Activated gamma-delta T cell treated with Interleukin-2 at 50 U/mL for 16 hours (primary cell): ENCODE measurements at regions not wholly inside any gene's neighbourhood (a gene's known extent, or its start where the extent isn't known, plus 50 kb on each side); places are given as distances from the start of the nearest gene placed in this dataset.
"Not testable (repeated sequence)": the region's sequence is repeated elsewhere in the genome, so short reads cannot be mapped to it uniquely, and the experiment has no call there.

Experiments used
- DNase-seq: peaks from one replicate; pipeline ENCODE4 v3.0.0-alpha.2; 2020

DNA sequence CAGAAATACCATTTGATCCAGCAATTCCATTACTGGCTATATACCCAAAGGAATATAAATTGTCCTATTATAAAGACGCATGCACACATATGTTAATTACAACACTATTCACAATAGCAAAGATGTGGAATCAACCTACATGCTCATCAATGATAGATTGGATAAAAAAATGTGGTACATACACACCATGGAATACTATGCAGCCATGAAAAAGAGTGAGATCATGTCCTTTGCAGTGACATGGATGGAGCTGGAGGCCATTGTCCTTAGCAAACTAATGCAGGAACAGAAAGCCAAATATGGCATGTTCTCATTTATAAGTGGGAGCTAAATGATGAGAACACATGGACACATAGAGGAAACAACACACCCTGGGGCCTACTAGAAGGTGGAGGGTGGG is 78.3 kb upstream of the EED start:
- not testable (repeated sequence) for DNase-seq

DNA sequence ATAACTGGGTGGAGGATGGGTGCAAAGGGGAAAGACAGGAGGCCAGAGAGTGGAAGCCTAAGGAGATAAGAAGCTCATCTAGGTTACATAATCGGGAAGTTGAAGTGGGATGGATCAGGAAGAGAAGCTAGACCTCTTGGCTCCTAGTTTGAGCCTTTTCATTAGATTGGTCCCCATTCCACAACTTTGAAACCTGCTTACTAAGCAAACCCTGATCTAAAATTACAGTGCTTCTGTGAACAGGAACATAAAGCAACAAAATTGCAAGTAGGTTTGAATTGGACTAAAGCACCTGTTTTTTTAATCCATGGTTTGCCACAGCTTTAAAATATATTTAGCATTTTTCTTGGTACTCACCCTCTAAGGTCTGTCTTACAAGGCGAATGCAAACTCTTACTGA is 80.4 kb upstream of the EED start:
- no peak for DNase-seq

DNA sequence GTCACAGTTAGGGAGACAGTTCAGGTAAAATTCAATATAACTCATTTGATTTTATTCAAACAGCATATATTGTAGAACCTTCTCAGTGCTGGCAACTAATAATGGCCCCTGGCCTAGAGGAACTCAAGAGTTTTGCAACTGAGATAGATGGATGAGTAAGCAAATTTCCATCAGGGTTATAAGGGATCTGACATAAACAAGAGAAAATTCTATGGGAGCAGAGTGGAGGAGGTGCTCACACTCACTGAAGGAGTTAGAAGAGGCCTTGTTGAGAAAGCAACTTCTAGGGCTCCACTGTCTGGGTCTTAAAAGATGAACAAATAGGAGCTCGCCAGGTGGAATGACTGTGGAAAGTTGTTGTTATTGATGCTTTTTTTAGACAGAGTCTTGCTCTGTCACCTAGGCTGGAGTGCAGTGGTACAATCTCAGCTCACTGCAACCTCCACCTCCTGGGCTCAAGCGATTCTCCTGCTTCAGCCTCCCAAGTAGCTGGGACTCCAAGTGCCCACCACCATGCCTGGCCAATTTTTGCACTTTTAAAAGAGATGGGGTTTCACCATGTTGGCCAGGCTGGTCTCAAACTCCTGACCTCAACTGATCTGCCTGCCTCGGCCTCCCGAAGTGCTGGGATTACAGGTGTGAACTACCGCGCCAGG is 81.2 kb upstream of the EED start:
- not testable (repeated sequence) for DNase-seq

DNA sequence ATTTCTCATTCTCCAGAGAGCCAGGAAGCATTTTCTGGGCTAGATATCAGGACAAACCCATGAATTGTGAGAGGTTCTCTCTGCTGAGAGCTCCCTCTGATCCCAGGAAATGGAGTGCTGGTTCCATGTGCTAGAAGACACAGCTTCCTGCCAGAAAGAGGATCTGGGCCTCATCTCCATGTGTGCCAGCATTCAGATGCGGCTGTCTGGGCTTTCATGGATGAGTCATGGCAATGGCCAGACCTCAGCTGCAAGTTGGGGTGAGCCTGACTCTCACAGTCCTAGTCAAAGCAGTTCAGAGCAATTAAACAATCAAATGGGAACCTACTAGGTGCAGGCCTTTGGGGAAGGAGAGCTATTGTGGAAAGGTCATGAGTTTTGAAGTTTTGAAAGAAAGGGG is 82.3 kb upstream of the EED start:
- no peak for DNase-seq

DNA sequence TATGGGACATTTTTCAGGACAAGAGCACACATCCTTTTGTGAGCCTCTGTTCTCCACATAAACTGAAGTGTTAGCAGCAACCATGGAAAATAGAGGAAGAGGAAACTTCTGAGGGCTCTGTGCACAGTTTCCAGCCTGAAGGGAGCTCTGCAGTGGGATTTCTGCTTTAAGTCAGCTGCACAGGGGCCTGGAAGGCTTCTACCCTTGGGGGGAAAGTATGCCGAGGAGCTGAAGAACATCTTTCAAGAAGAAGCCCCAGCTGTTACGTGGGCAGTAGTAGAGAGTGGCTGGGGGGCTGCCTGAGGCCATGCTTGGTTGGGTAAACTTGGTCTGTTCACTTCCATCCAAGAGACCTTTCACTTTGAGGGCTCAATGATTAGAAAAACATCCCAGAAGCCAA is 82.7 kb upstream of the EED start:
- no peak for DNase-seq

DNA sequence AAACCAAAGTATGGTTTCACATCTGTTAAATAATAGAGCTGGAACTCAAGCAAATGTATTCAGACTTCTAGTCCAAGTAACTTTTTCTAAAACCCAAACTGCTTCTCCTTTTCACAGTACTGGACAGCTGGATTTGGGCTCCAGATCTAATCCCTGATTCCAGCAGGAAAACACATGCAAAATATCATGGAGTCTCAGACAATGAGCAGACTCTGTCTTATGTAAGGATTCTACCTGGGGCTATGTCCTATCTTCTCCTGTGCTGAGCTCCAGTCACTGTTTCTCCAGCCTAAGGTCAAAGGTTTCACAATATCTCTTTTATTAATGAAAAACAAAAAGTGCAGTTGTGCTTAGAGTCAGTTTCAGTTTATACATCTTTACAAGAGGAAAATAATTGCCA is 83.2 kb upstream of the EED start:
- DNase-seq: no peak

DNA sequence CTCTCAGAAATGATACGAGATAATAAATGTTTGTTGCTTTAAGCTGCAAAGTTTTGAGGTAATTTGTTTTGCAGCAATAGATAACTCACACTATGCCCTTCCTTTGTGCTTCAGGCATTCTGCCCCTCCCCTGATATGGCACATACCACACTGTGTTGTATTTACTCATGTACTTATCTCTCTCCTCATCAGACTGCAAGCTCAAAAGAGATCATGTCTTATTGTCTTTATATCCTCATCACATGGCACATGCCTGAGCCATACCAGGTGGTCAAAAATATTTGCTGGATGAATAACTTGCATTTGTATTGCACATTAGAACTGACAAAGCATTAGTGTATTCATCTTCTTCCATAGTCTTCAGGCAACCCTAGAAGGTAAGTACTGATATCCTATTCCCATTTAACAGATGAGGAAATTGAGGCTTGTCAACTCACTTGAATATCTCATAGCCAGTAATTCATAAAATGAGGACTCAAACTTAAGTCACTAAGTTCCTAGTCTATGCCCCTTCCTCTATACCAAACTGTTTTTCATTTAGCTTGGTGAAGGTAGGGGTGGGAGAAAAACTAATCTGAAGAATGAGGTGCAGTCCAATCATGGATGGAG is 83.9 kb upstream of the EED start:
- DNase-seq: no peak

DNA sequence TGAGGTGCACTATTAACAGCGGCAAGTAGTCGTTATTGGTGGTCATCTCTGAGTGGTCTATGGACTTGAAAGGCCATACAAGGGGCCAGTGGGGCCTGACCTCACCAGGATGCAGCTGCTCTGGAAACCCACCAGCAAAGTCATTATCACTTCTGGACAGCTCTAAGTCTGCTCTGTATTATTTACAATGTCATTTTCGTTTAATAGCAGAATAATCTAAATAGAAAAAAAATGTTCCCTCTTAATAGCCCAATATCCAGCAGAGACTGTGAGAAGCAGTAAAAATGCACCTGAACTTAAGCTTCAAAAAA is 85.0 kb upstream of the EED start:
- DNase-seq: no peak

DNA sequence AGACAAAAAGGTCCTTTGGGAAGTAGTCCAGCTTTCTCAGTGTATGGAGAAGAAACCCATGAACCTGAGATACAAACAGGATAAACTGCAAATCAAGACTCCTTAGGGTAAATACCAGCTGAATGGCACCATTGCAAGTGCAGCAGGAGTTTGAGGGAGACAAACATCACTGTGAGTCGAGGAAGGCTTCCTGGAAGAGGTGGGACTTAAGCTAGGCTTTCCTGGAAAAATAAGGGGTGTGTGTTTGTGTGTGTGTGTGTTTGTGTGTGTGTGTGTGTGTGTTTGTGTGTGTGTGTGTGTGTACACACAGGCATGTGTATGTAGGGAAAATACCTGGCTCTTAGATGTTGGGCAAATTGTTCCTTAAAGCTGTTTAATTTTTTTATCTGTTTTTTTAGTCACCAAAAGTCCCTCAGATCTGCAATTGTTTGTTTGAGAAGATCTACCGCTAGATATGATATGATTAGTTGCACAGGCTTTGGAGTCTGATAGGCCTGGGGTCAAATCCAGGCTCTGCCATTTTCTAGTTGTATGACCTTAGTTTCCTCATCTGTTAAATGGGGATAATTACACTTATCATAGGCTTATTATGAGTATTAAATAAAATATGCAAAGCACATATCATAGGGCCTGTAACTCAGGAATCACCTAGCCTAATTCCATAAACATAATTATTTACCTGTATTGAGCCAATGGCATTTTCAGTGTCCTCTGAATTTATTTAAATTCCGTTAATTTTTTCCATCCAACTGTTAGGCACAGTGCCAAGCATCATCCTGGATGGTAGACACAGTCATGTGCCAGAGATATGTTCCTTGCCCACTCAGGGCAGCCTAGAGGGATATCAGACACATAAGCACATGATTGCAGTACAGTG is 85.6 kb upstream of the EED start:
- DNase-seq: no peak

DNA sequence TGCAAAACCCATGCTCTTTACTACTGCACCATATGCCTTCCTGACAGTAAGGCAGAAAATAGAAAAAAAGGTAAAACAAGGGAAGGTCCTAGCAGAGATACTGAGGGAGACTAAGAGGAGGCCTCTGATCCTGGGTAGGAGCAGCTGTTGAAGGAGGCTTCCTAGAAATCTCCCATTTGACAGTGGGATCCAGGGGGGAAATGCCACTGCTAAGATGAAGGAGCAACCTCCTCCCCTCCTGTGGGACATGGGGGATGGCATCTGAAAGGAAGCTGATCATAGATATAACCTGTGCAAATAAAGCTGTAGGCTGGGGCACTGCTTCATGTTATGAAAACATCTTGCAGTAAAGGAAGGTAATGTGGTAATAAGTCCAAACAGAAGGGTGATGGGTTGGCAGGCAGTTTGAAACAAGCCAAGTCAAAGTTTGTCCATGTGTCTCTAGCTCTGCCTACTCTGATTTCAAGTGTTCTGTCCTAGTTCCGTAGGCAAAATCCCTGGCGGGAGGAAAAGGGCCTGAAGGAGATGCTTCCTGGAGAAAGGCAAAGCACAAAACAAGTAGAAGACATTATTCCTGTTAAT is 86.7 kb upstream of the EED start:
- no peak for DNase-seq

DNA sequence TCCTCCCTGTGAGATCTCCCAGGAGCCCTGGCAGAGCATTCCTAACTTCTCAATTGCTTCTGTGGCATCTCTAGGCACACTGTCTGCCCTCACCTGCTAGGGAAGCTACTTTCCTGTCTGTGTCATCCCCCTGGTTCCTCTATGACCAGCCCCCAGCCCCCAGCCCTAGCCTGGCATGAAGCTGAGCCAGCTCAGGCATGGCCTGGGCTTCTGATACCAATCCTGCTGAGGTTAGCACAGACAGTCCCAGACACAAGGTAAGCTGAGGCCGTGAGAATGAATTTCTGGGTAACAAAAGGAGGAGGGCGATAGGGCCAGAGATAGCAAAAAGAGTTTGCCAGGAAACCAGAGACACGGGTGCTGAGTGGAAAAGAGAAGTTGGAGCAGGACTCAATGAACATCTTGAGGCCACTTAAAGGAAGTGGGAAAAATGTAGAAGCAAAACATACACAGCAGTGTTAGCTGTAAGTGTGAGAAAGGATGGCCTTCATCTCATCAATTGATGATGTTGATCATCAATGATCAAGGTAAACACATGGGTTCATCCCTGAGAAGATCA is 87.6 kb upstream of the PICALM start:
- DNase-seq: no peak

DNA sequence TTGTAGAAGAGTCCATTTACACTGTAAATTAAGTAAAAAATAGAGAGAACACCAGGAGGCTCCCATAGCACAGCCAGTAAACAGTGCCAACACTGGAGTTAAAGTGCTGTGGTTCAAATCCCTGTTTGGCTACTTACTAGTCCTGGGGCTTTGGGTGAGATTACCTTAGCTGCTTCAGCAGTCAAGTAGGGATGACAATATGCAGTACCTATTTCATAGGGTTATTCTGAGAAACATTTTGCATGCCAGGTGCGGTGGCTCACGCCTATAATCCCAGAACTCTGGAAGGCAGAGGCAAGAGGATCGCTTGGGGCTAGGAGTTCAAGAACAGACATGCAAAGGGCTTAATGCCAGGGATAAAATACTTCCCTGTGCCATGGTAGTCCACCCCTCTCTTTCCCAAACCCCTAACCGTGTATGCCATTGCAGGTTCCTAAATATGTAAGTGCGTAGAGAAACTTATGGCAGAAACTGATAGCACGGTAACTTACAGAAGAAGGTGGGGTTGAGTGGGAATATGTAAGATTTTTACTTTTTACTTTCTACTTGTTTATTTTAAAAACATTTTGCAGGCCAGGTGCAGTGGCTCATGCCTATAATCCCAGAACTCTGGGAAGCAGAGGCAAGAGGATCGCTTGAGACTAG is 86.4 kb upstream of the PICALM start:
- DNase-seq: no peak

DNA sequence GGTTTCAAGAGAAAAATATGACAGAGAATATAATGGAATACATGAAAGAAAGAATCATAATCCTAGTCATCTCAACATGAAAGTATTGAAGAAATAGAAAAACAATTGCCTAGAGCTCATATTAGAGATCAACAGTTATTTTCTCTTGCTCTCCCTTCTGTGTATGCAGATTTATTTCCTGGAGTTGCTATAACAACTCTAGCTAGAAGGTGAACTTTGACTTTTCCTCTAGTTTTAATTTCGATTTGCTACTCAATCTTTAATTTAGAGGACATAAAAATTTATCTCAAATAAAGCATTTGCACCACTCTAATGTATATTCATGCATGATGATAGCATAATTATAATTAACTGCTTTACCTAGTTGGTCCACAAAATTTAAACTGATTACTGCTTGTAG is 84.6 kb upstream of the PICALM start:
- DNase-seq: no peak

DNA sequence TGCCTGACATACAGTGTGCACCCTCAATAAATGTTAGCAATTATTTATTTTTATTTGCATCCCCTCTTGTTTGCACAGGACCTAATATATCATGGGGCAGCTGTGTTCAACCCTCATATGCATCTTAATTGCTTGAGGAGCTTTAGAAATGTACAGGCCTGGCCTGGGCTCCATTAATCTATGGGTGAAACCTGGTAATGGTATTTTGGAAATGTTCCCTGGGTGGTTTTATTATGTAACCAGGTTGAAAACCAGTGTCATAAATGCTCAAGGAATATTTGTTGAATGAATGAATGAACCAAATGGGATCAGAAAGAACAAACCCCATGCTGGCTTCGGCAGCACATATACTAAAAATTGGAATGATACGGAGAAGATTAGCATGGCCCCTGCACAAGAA is 84.0 kb upstream of the PICALM start:
- no peak for DNase-seq

DNA sequence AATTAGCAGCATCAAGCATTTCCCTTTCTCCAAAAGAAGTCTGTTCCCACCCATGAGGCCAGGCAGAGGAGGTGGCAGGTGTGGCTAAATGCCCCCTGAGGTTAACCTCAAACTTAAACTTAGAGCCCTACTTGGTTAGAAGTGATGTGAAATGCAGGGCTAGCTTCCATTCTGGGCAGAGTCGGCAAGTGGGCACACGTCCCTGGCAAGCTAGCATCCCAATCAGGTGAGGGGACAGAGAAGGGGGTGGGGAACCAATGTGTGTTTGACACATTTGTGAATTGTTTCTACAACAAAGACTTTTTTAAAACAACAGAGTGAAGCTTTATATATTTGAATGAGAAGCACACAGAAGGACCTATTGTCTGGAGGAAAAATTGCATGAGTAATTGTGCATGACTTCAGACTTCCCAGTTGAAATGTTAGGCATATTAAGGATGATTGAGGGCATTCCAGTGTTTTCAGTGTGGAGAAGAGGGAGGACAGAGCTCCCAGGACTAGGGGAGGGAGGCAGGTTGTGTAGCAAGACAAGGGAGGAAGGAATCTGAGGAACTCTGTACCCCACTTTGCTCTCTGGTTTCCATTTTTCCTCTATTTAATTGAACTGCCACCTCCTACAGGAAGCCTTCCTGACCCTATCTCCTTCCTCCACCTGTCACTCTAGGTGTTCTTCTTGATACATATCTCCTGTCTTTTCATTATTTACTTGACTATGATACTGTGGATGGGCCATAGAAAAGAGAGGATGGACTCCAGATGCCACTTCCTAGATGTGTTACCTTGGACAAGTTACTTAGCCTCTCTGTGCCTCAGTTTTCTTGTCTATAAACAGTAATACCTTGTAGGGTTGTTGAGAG is 83.3 kb upstream of the PICALM start:
- no peak for DNase-seq

DNA sequence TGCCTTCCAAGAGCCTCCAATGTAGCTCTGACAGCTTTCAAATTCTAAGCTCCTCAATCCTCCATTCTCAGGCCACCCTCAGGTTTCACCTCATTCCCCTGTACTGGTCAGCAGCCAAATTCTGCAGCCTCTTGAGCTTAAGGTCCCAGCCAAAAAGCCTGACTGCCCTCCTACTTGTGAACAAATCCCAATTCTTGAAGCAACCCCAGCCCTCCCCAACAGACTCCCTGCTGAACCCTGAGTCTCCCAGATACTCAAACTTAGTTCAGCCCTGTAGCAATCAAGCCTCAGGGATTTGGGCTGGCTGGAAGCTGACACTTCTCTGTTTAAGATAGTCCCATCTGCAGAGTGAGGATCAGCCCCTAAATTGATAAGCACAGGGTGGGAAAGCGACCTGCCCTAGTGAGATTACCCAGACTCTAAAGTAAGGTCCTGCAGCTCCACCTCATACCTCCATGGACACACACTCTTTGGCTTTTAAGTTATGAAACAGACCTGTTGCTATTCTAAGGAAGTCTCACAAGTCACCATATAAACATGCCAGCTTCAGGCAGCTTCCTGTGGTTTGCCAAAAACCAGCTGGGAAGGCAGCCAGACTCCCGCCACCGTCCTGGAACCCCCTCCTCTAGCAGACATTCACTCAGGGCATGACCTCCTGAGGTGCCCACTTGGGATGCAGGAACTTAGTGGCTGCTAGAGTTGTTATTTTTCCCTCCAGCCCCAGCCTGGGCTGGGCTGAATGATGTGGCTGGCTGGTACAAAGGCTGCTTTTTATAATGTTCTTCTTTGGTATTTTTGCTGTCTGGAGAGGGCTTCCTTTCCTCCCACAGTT is 82.5 kb upstream of the PICALM start:
- DNase-seq: no peak

DNA sequence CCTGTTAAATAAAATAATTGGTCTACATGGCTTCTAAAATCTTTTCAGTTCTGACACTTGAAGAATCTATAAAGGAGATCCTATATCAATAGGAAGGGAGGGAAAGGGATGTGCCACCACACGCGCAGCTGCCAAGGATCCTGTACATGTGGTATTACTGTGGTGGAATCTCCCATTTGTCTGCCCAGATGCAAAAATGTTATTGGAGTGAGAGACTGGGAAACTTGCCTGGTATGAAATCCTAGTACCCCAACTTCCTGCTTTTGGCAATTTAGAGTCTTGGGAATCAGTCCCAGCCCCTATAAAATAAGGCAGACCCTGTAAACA is 81.9 kb upstream of the PICALM start:
- no peak for DNase-seq

DNA sequence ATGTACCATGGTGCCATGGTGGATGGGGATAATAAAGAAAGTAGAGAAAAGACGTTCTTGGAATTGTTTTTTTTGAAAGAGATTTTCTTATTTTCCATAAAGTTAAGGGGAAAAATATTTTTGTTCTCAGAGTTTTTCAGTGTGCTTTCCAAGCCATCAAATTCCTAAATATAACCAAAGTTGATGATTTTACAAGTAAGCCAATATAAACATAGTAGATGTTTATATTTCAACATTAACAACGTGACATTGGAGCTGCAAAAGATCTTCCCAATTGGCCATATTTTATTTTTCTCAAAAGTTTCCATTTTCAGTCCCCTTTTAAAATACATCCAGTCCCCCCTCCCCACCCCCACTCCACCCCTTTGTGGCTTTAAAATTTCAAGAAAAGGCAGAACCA is 80.9 kb upstream of the PICALM start:
- DNase-seq: no peak

DNA sequence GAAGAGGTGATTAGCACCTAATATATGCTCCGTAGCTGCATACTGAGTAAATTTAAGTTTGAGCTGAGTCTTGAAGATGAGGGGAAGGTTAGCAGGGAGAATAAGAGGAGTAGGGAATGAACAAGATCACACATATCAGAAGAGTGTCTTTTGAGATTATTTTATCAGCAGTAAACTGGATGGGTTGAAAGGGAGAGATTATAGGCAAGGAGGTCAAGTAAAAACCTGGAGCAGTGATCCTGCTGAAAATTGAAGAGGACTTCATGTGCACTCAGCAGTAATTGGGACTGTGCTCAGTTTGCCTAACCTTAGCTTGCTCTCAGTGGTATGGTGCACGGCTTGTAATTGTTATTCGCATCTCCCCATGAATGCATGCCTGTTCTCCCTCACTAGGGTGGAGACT is 79.5 kb upstream of the PICALM start:
- no peak for DNase-seq

DNA sequence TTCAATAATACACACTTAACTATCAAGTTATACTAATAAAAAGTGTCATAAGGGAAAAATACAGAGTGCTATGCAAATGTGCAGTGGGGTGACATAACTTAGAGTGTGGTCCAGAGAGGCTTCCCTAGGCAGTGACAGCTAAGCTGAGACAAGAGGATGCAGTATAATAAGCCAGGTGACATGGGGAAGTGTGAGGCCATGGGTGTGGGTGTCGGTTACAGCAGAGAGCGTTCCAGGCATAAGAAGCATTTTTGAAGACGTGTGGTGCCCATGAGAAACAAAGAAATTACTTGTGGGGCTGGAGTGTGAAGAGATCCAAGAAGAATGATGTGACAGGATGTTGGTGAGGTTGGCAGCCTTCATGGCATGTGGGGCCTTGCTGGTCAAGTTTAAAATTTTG is 78.1 kb upstream of the PICALM start:
- DNase-seq: no peak

DNA sequence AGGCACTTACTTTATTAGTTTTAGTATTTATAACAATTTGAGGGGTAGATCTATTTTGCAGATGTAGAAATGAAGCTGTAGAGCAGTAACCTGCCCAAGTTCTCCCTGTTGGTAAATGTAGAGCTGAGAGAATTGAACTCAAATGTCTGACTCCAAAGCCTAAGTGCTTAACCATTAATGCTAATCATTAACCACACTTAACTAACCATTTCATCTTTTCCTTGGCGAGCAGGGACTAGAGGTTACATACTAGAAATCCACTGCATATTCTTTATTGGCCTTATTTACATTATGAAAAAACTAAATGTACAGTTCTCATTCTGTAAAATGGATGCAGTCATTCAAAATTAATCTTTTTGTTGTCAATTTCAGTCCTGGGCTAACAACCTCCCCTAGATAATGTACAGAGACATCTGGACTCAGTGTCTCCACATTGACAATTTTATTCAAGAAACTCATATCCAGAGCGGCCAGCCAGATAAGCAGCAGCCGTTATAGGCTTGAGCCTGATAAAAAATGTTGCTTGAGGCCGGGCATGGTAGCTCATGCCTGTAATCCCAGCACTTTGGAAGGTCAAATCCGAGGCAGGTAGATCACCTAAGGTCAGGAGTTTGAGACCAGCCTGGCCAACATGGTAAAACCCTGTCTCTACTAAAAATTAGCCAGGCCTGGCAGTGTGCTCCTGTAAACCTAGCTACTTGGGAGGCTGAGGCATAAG is 76.7 kb upstream of the PICALM start:
- DNase-seq: no peak
